Uterus (tissue), 2 donors: ENCODE measurements at regions not wholly inside any gene's neighbourhood (a gene's known extent, or its start where the extent isn't known, plus 50 kb on each side); places are given as distances from the start of the nearest gene placed in this dataset.

Experiments
- POLR2A ChIP-seq, 2 donors: fragments of 450-650 bp; IDR thresholded peaks; one replicate each; pipeline ENCODE4 v1.6.1; 2016; ENCODE audit warnings: antibody characterized with exemption in 2 of 2, mild to moderate bottlenecking in 1 of 2, moderate library complexity in 1 of 2
- TF ChIP-seq, protein P1 (sequence below), 4 experiments: fragments of 200-600 bp in 2 of 4; fragments of 450-650 bp in 2 of 4; sonication (generic) in 2 of 4; IDR thresholded peaks; one replicate each; pipeline ENCODE4 v1.5.1; 2016 to 2019; ENCODE audit warnings: antibody characterized with exemption in 4 of 4, mild to moderate bottlenecking in 2 of 4, moderate library complexity in 1 of 4

DNA sequence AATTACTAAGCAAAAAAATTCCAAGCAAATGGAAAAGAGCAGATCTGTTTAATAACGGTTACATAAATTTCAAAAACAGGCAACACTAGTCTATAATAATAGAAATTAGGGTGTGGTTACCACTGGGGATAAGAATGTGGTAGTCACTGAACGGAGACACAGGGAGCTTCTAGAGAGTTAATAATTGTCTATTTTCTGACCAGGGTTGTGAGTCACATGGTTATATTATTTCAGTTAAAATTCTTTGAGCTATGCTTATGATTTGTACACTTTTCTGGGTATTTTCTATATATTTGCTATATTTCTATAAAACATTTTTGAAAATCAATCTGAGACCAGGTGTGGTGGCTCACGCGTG is 433.9 kb upstream of the MAF start:
- TF ChIP-seq, protein P1, sequence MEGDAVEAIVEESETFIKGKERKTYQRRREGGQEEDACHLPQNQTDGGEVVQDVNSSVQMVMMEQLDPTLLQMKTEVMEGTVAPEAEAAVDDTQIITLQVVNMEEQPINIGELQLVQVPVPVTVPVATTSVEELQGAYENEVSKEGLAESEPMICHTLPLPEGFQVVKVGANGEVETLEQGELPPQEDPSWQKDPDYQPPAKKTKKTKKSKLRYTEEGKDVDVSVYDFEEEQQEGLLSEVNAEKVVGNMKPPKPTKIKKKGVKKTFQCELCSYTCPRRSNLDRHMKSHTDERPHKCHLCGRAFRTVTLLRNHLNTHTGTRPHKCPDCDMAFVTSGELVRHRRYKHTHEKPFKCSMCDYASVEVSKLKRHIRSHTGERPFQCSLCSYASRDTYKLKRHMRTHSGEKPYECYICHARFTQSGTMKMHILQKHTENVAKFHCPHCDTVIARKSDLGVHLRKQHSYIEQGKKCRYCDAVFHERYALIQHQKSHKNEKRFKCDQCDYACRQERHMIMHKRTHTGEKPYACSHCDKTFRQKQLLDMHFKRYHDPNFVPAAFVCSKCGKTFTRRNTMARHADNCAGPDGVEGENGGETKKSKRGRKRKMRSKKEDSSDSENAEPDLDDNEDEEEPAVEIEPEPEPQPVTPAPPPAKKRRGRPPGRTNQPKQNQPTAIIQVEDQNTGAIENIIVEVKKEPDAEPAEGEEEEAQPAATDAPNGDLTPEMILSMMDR (IDR thresholded peaks at IDR 0.05) = no peak
- no peak for TF ChIP-seq POLR2A (IDR thresholded peaks at IDR 0.05)
